GM23338 (cell line): ENCODE measurements at regions not wholly inside any gene's neighbourhood (a gene's known extent, or its start where the extent isn't known, plus 50 kb on each side); places are given as distances from the start of the nearest gene placed in this dataset.
A peak's percentile ranks its signal among the peaks of the same experiment; 100 is the strongest.

Experiments
- ATAC-seq: fragments of 200-7000 bp; cut with Tn5 transposase; 3 replicates; pipeline ENCODE4 v1.9.1; 2020
- DNase-seq: peaks from one replicate; pipeline ENCODE4 v3.0.0-alpha.2; 2015; ENCODE audit warnings: low spot score
- H2AFZ ChIP-seq: fragments of 200-600 bp; sonication (generic); 2 replicates; pipeline ENCODE4 v1.8.0; 2016; ENCODE audit warnings: antibody characterized with exemption, mild to moderate bottlenecking, moderate library complexity
- H3F3A ChIP-seq: fragments of 200-600 bp; sonication (generic); replicated peaks from 2 replicates; pipeline ENCODE4 v1.8.0; 2017; ENCODE audit warnings: antibody characterized with exemption, mixed run types, low read depth
- H3K27ac ChIP-seq: fragments of 200-600 bp; sonication (generic); 2 replicates; pipeline ENCODE4 v1.6.1; 2016; ENCODE audit warnings: low read depth
- H3K27me3 ChIP-seq: fragments of 200-600 bp; sonication (generic); 2 replicates; pipeline ENCODE4 v1.8.0; 2016; ENCODE audit warnings: mild to moderate bottlenecking, mixed run types, moderate library complexity; ENCODE audit not compliant: insufficient read depth
- H3K36me3 ChIP-seq: fragments of 200-600 bp; sonication (generic); 2 replicates; pipeline ENCODE4 v1.8.0; 2016; ENCODE audit warnings: mild to moderate bottlenecking; ENCODE audit not compliant: insufficient read depth
- H3K4me1 ChIP-seq: fragments of 200-600 bp; sonication (generic); 2 replicates; pipeline ENCODE4 v1.8.0; 2016; ENCODE audit warnings: mild to moderate bottlenecking, moderate library complexity; ENCODE audit not compliant: insufficient read depth
- H3K4me2 ChIP-seq: fragments of 200-600 bp; sonication (generic); 2 replicates; pipeline ENCODE4 v1.7.1; 2017; ENCODE audit warnings: mixed run types
- H3K4me3 ChIP-seq: fragments of 200-600 bp; sonication (generic); 2 replicates; pipeline ENCODE4 v1.6.1; 2016; ENCODE audit warnings: mixed run types
- H3K79me2 ChIP-seq: fragments of 200-600 bp; sonication (generic); replicated peaks from 2 replicates; pipeline ENCODE4 v1.8.0; 2017; ENCODE audit warnings: mild to moderate bottlenecking; ENCODE audit not compliant: insufficient read depth
- H3K9me2 ChIP-seq: fragments of 200-600 bp; sonication (generic); 2 replicates; pipeline ENCODE4 v1.8.0; 2017; ENCODE audit not compliant: insufficient read depth
- H4K20me1 ChIP-seq: fragments of 200-600 bp; sonication (generic); replicated peaks from 2 replicates; pipeline ENCODE4 v1.8.0; 2017; ENCODE audit warnings: mild to moderate bottlenecking; ENCODE audit not compliant: insufficient read depth
- H3K27ac Mint-ChIP-seq: 2 replicates; pipeline ENCODE4 v1.8.0; 2020; ENCODE audit warnings: inconsistent platforms, mild to moderate bottlenecking, moderate library complexity, mixed read lengths
- H3K27me3 Mint-ChIP-seq: 3 replicates; pipeline ENCODE4 v1.8.0; 2022; ENCODE audit warnings: low read depth, mild to moderate bottlenecking, moderate library complexity, mixed read lengths, inconsistent platforms; ENCODE audit not compliant: insufficient read depth, poor library complexity
- H3K36me3 Mint-ChIP-seq: 3 replicates; pipeline ENCODE4 v1.8.0; 2021; ENCODE audit warnings: low read depth, mild to moderate bottlenecking, inconsistent platforms, moderate library complexity, mixed read lengths
- H3K4me1 Mint-ChIP-seq: 3 replicates; pipeline ENCODE4 v1.8.0; 2020; ENCODE audit warnings: mild to moderate bottlenecking, inconsistent platforms, mixed read lengths
- H3K4me3 Mint-ChIP-seq: 3 replicates; pipeline ENCODE4 v1.8.0; 2021; ENCODE audit warnings: moderate library complexity, mild to moderate bottlenecking, inconsistent platforms, mixed read lengths
- H3K9me3 Mint-ChIP-seq: 3 replicates; pipeline ENCODE4 v1.8.0; 2020; ENCODE audit warnings: moderate library complexity, mild to moderate bottlenecking, inconsistent platforms, mixed read lengths
- CREB1 ChIP-seq: fragments of 250-450 bp; sonication (Bioruptor Pico); IDR thresholded peaks from 2 replicates; pipeline ENCODE4 v1.5.0; 2020; ENCODE audit warnings: low read depth, mild to moderate bottlenecking, moderate library complexity
- CTCF ChIP-seq, 2 experiments: fragments of 200-600 bp in 1 of 2; sonication (generic) in 1 of 2; conservative IDR thresholded peaks; 2 replicates each; pipeline versions ENCODE4 v1.5.1 to v1.6.1; 2016 to 2017; ENCODE audit warnings: antibody characterized with exemption in 2 of 2, low read depth in 2 of 2, mild to moderate bottlenecking in 2 of 2, moderate library complexity in 1 of 2
- EZH2 ChIP-seq: fragments of 200-600 bp; sonication (generic); IDR thresholded peaks from one replicate; pipeline ENCODE4 v1.8.0; 2017; ENCODE audit warnings: antibody characterized with exemption, mild to moderate bottlenecking, low read depth; ENCODE audit not compliant: unreplicated experiment
- NANOG ChIP-seq: IDR thresholded peaks from 2 replicates; pipeline ENCODE4 v1.6.1; 2016; ENCODE audit warnings: antibody characterized with exemption, borderline replicate concordance
- REST ChIP-seq: IDR thresholded peaks from one replicate; pipeline ENCODE4 v1.6.1; 2018; ENCODE audit warnings: antibody characterized with exemption; ENCODE audit not compliant: unreplicated experiment
- ZNF331 ChIP-seq: fragments of 250-450 bp; sonication (Bioruptor Pico); IDR thresholded peaks from 2 replicates; pipeline ENCODE4 v1.5.0; 2020; ENCODE audit warnings: low read depth, mild to moderate bottlenecking, moderate library complexity
- ZNF462 ChIP-seq: fragments of 250-450 bp; sonication (Bioruptor Pico); IDR thresholded peaks from 2 replicates; pipeline ENCODE4 v1.5.0; 2020; ENCODE audit warnings: mild to moderate bottlenecking, moderate library complexity

- no peaks in the 10 kb centered on the region for H3K9me3 Mint-ChIP-seq
- H3K27ac Mint-ChIP-seq: no peak overlapping the region
- H3K4me1 Mint-ChIP-seq: peaks cover 18% of the 10 kb centered on the region
- no peaks in the 10 kb centered on the region for H3K79me2 ChIP-seq
- H3K27me3 ChIP-seq: peaks cover 12% of the 10 kb centered on the region
- H3K9me2 ChIP-seq: peaks cover 8% of the 10 kb centered on the region; the same call in 1 of the 2 replicates
- no peak overlapping the region for H3K4me3 ChIP-seq
- peaks cover 16% of the 10 kb centered on the region for H3K4me1 ChIP-seq
- H3K27ac ChIP-seq: no peak overlapping the region
- H3K36me3 ChIP-seq: no peaks in the 10 kb centered on the region
- H3K4me2 ChIP-seq: peak overlapping the region; percentile 31; the same call in 1 of the 2 replicates
- no peaks in the 10 kb centered on the region for H3K36me3 Mint-ChIP-seq
- no peak overlapping the region for H3K4me3 Mint-ChIP-seq
- no peak for DNase-seq
- H4K20me1 ChIP-seq: no peaks in the 10 kb centered on the region
- H3K27me3 Mint-ChIP-seq: peaks cover 6% of the 10 kb centered on the region
- H2AFZ ChIP-seq: no peak overlapping the region
- ATAC-seq: no peak
- H3F3A ChIP-seq: no peaks in the 10 kb centered on the region
- TF ChIP-seq NANOG (no peak), EZH2 (no peak), CTCF (conservative IDR thresholded peaks at IDR 0.05; ENCODE audit: low read depth in 2 of 2) (no peak), ZNF331 (CRISPR knock-in tag) (no peak), ZNF462 (CRISPR knock-in tag) (no peak), CREB1 (CRISPR knock-in tag) (no peak), REST (no peak)
These were observed 196.3 kb upstream of the GHITM start for GRCh38 chr10:83943049-83943448.
